Activated B cell treated with CpG ODN at 0.5 μM for 24 hours (primary cell): ENCODE measurements at regions not wholly inside any gene's neighbourhood (a gene's known extent, or its start where the extent isn't known, plus 50 kb on each side); places are given as distances from the start of the nearest gene placed in this dataset.

Source experiments
- ATAC-seq: fragments of 200-7000 bp; cut with Tn5 transposase; one replicate; pipeline ENCODE4 v1.10.0; 2021; ENCODE audit warnings: low read depth, mild to moderate bottlenecking, moderate library complexity
- CTCF ChIA-PET: fragments of 350-600 bp; sonication (Branson Sonifier 250); formaldehyde crosslinking; loops from one replicate; lab custom pipeline; 2021; ENCODE audit warnings: antibody characterized with exemption; lab: Charles Lee
- POLR2A ChIA-PET: fragments of 350-600 bp; sonication (Branson Sonifier 250); formaldehyde crosslinking; loops from one replicate; lab custom pipeline; 2021; ENCODE audit warnings: antibody characterized with exemption; lab: Charles Lee
- DNase-seq: peaks from one replicate; pipeline ENCODE4 v3.0.0; 2022
- H3K27ac Mint-ChIP-seq: one replicate; pipeline ENCODE4 v1.8.0; 2020; ENCODE audit warnings: mixed read lengths
- H3K27me3 Mint-ChIP-seq: one replicate; pipeline ENCODE4 v1.8.0; 2021; ENCODE audit warnings: mixed read lengths
- H3K36me3 Mint-ChIP-seq: one replicate; pipeline ENCODE4 v1.8.0; 2021; ENCODE audit warnings: low read depth, mixed read lengths
- H3K4me1 Mint-ChIP-seq: one replicate; pipeline ENCODE4 v1.8.0; 2021; ENCODE audit warnings: mixed read lengths
- H3K4me3 Mint-ChIP-seq: one replicate; pipeline ENCODE4 v1.8.0; 2020; ENCODE audit warnings: mild to moderate bottlenecking, mixed read lengths
- H3K9me3 Mint-ChIP-seq: one replicate; pipeline ENCODE4 v1.8.0; 2020; ENCODE audit warnings: mixed read lengths
- CTCF ChIP-seq: fragments of 200-600 bp; IDR thresholded peaks from one replicate; pipeline ENCODE4 v1.8.0; 2022; ENCODE audit warnings: antibody characterized with exemption, mild to moderate bottlenecking
- intact Hi-C: fragments of 100-400 bp; cut with micrococcal nuclease; formaldehyde crosslinking; loops from one replicate; pipeline ENCODE4 v1.15.1; 2024

DNA sequence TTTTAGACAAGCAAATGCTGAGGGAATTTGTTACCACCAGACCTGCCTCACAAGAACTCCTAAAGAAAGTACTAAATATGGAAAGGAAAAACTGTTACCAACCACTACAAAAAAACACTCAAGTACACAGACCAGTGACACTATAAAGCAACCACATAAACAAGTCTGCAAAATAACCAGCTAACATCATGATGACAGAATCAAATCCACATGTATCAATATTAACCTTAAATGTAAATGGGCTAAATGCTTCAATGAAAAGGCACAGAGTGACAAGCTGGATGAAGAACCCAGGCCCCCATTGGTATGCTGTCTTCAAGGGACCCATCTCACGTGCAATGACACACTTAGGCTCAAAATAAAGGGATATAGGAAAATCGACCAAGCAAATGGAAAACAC, 529.9 kb upstream of the CAMK1G start:
- Mint-ChIP-seq H3K27me3 (peaks cover 2% of the 10 kb centered on the region), H3K36me3 (no peaks in the 10 kb centered on the region), H3K4me3 (no peak overlapping the region), H3K4me1 (no peaks in the 10 kb centered on the region), H3K27ac (no peak overlapping the region), H3K9me3 (peaks cover 5% of the 10 kb centered on the region)
- no peak for TF ChIP-seq CTCF
- POLR2A ChIA-PET = no interaction called here
- CTCF ChIA-PET = no interaction called here
- intact Hi-C loops = no loop called here
- no peak for ATAC-seq
- DNase-seq = no peak

DNA sequence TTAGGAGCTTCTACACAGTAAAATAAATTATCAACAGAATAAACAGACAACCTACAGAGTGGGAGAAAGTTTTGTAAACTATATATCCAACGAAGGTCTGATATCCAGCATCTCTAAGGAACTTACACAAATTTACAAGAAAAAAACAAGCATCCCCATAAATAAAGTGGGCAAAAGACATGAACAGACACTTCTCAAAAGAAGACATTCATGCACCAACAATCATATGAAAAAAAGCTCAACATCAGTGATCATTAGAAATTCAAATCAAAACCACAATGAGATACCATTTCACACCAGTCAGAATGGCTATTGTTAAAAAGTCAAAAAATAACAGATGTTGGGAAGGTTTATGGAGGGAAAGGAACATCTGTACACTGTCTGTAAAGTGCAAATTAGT, 526.4 kb upstream of the CAMK1G start:
- POLR2A ChIA-PET = no interaction called here
- Mint-ChIP-seq H3K27ac (no peak overlapping the region), H3K4me3 (no peak overlapping the region), H3K4me1 (no peaks in the 10 kb centered on the region), H3K27me3 (peaks cover under 1% of the 10 kb centered on the region), H3K9me3 (peaks cover 5% of the 10 kb centered on the region), H3K36me3 (no peaks in the 10 kb centered on the region)
- CTCF ChIA-PET = no interaction called here
- intact Hi-C loops = no loop called here
- TF ChIP-seq CTCF = no peak
- ATAC-seq = no peak
- no peak for DNase-seq

- no peaks in the 10 kb centered on the region for H3K27me3 Mint-ChIP-seq
- POLR2A ChIA-PET = no interaction called here
- ATAC-seq (no peak), DNase-seq (no peak)
- no peak overlapping the region for H3K4me3 Mint-ChIP-seq
- intact Hi-C loops = no loop called here
- H3K27ac Mint-ChIP-seq = no peak overlapping the region
- H3K36me3 Mint-ChIP-seq = no peaks in the 10 kb centered on the region
- peaks cover 5% of the 10 kb centered on the region for H3K9me3 Mint-ChIP-seq
- CTCF ChIA-PET = no interaction called here
- no peaks in the 10 kb centered on the region for H3K4me1 Mint-ChIP-seq
- no peak for TF ChIP-seq CTCF
Observed at GRCh38 chr1:209057901-209058300, 525.6 kb upstream of the CAMK1G start.

GRCh38 chr1:209059376-209059775, 524.1 kb upstream of the CAMK1G start:
- Mint-ChIP-seq H3K4me3 (no peak overlapping the region), H3K36me3 (no peaks in the 10 kb centered on the region), H3K9me3 (peaks cover 5% of the 10 kb centered on the region), H3K27ac (no peak overlapping the region), H3K4me1 (no peaks in the 10 kb centered on the region), H3K27me3 (no peaks in the 10 kb centered on the region)
- no peak for DNase-seq
- TF ChIP-seq CTCF = no peak
- no peak for ATAC-seq
- POLR2A ChIA-PET = no interaction called here
- intact Hi-C loops = no loop called here
- CTCF ChIA-PET = no interaction called here

GRCh38 chr1:209059981-209060380, 523.5 kb upstream of the CAMK1G start:
- H3K4me1 Mint-ChIP-seq = no peaks in the 10 kb centered on the region
- no peak overlapping the region for H3K4me3 Mint-ChIP-seq

More at GRCh38 chr1:209059981-209060380, 523.5 kb upstream of the CAMK1G start:
- H3K27me3 Mint-ChIP-seq = no peaks in the 10 kb centered on the region
- H3K36me3 Mint-ChIP-seq = no peaks in the 10 kb centered on the region
- no peak for DNase-seq
- H3K9me3 Mint-ChIP-seq = peaks cover 5% of the 10 kb centered on the region
- POLR2A ChIA-PET = no interaction called here
- intact Hi-C loops = no loop called here
- no peak overlapping the region for H3K27ac Mint-ChIP-seq
- CTCF ChIA-PET = no interaction called here
- ATAC-seq = no peak
- no peak for TF ChIP-seq CTCF
